HCT116 (cell line): ENCODE measurements at regions not wholly inside any gene's neighbourhood (a gene's known extent, or its start where the extent isn't known, plus 50 kb on each side); places are given as distances from the start of the nearest gene placed in this dataset.

Source experiments
- ATAC-seq: fragments of 200-7000 bp; cut with Tn5 transposase; 2 replicates; pipeline ENCODE4 v1.9.1; 2020; ENCODE audit warnings: mild to moderate bottlenecking, moderate library complexity
- BruUV-seq: library from RNA; stranded (reverse); fragments of 400-500 nt; replicated peaks from 2 replicates; lab custom pipeline; 2021; lab: Mats Ljungman, UMichigan
- CTCF ChIA-PET: fragments of 300-600 bp; sonication (Branson Sonifier 250); formaldehyde crosslinking; loops from one replicate; lab custom pipeline; 2021; ENCODE audit warnings: antibody characterized with exemption; lab: Charles Lee
- POLR2A ChIA-PET: fragments of 300-600, 350-600 bp; sonication (Branson Sonifier 250); formaldehyde crosslinking; loops from one replicate; lab custom pipeline; 2021; ENCODE audit warnings: antibody characterized with exemption; lab: Charles Lee
- RAD21 ChIA-PET, 2 experiments: fragments of 300-600 bp; sonication (Branson Sonifier 250); formaldehyde crosslinking; loops; one replicate each; lab custom pipeline; 2023; ENCODE audit warnings: low total read pairs in 2 of 2; ENCODE audit not compliant: uncharacterized antibody in 2 of 2, unreplicated experiment in 2 of 2, low non-redundant PET in 1 of 2; lab: Charles Lee
- DNase-seq: peaks from one replicate; pipeline ENCODE4 v3.0.0-alpha.2; 2010; ENCODE audit warnings: low read depth, low spot score
- H2AFZ ChIP-seq: fragments of 200-600 bp; shearing (Covaris generic), sonication (generic); 2 replicates; pipeline ENCODE4 v1.6.1; 2017; ENCODE audit warnings: low read depth, mixed run types, mixed read lengths, antibody characterized with exemption, low read length; ENCODE audit not compliant: poor library complexity, severe bottlenecking
- H3K27ac ChIP-seq: 2 replicates; pipeline ENCODE4 v1.5.1; 2012; ENCODE audit warnings: low read depth, low read length
- H3K27me3 ChIP-seq: fragments of 200-600 bp; sonication (generic); 2 replicates; pipeline ENCODE4 v1.6.1; 2016; ENCODE audit warnings: mixed run types, low read length, mixed read lengths; ENCODE audit not compliant: insufficient read depth
- H3K36me3 ChIP-seq, 2 experiments: fragments of 200-500 bp in 1 of 2; fragments of 200-600 bp in 1 of 2; sonication (Bioruptor generic) in 1 of 2; sonication (generic) in 1 of 2; 2 replicates each; pipeline versions ENCODE4 v1.5.1 to v1.6.1; 2014 to 2016; ENCODE audit warnings: low read length in 2 of 2, inconsistent platforms in 1 of 2, mixed read lengths in 1 of 2, mixed run types in 1 of 2; ENCODE audit not compliant: insufficient read depth in 2 of 2, control insufficient read depth in 1 of 2
- H3K4me1 ChIP-seq, 2 experiments: fragments of 200-600 bp in 1 of 2; sonication (generic) in 1 of 2; 2 replicates each; pipeline versions ENCODE4 v1.5.1 to v1.6.1; 2012 to 2017; ENCODE audit warnings: low read length in 2 of 2, inconsistent platforms in 1 of 2, mild to moderate bottlenecking in 1 of 2, mixed read lengths in 1 of 2, mixed run types in 1 of 2, moderate library complexity in 1 of 2; ENCODE audit not compliant: insufficient read depth in 2 of 2, control insufficient read depth in 1 of 2
- H3K4me2 ChIP-seq: fragments of 200-600 bp; sonication (generic); 2 replicates; pipeline ENCODE4 v1.6.1; 2017; ENCODE audit warnings: mixed run types, low read length, mixed read lengths
- H3K4me3 ChIP-seq, 2 experiments: fragments of 200-600 bp in 1 of 2; sonication (generic) in 1 of 2; replicated peaks in 1 of 2; 2 replicates each; pipeline ENCODE4 v1.5.1; 2011 to 2016; ENCODE audit warnings: low read length in 2 of 2, control low read depth in 1 of 2, low read depth in 1 of 2, mild to moderate bottlenecking in 1 of 2, mixed read lengths in 1 of 2, mixed run types in 1 of 2
- H3K79me2 ChIP-seq: fragments of 200-600 bp; sonication (generic); 2 replicates; pipeline ENCODE4 v1.6.1; 2017; ENCODE audit warnings: mild to moderate bottlenecking, mixed run types, low read length, moderate library complexity, mixed read lengths; ENCODE audit not compliant: insufficient read depth
- H3K9ac ChIP-seq: fragments of 200-600 bp; sonication (generic); 2 replicates; pipeline ENCODE4 v1.6.1; 2016; ENCODE audit warnings: low read length, mixed read lengths
- H3K9me2 ChIP-seq: fragments of 200-600 bp; sonication (generic), shearing (Covaris generic); 2 replicates; pipeline ENCODE4 v1.6.1; 2017; ENCODE audit warnings: mixed run types, mild to moderate bottlenecking, moderate library complexity; ENCODE audit not compliant: insufficient read depth
- H3K9me3 ChIP-seq, 2 experiments: fragments of 200-500 bp in 1 of 2; fragments of 200-600 bp in 1 of 2; sonication (Bioruptor generic) in 1 of 2; sonication (generic) in 1 of 2; 2 replicates each; pipeline ENCODE4 v1.6.1; 2014 to 2017; ENCODE audit warnings: low read length in 2 of 2, mixed read lengths in 2 of 2, inconsistent platforms in 1 of 2, low read depth in 1 of 2, mild to moderate bottlenecking in 1 of 2, mixed run types in 1 of 2, moderate library complexity in 1 of 2; ENCODE audit not compliant: control insufficient read depth in 1 of 2, insufficient read depth in 1 of 2
- H4K20me1 ChIP-seq: fragments of 200-600 bp; sonication (generic), shearing (Covaris generic); 2 replicates; pipeline ENCODE4 v1.6.1; 2017; ENCODE audit warnings: mixed run types, mild to moderate bottlenecking, moderate library complexity; ENCODE audit not compliant: insufficient read depth
- CBX3 ChIP-seq: IDR thresholded peaks from 2 replicates; pipeline ENCODE4 v1.6.1; 2012; ENCODE audit warnings: low read depth
- CEBPB ChIP-seq: IDR thresholded peaks from 2 replicates; pipeline ENCODE4 v1.6.1; 2012; ENCODE audit warnings: low read depth
- EGR1 ChIP-seq: IDR thresholded peaks from 2 replicates; pipeline ENCODE4 v1.6.1; 2012; ENCODE audit warnings: low read depth
- ELF1 ChIP-seq: IDR thresholded peaks from 2 replicates; pipeline ENCODE4 v1.6.1; 2012; ENCODE audit warnings: low read depth, borderline replicate concordance
- EZH2 ChIP-seq: fragments of 200-600 bp; sonication (generic); IDR thresholded peaks from 2 replicates; pipeline ENCODE4 v1.6.1; 2017; ENCODE audit warnings: antibody characterized with exemption, mixed run types
- EZH2phosphoT487 ChIP-seq: fragments of 200-600 bp; IDR thresholded peaks from 2 replicates; pipeline ENCODE4 v1.6.1; 2018; ENCODE audit warnings: antibody characterized with exemption, borderline replicate concordance
- FOSL1 ChIP-seq: IDR thresholded peaks from 2 replicates; pipeline ENCODE4 v1.6.1; 2012; ENCODE audit warnings: low read depth
- JUND ChIP-seq: IDR thresholded peaks from 2 replicates; pipeline ENCODE4 v1.6.1; 2012
- RAD21 ChIP-seq: IDR thresholded peaks from 2 replicates; pipeline ENCODE4 v1.6.1; 2012; ENCODE audit warnings: low read depth, mild to moderate bottlenecking
- SP1 ChIP-seq: IDR thresholded peaks from 2 replicates; pipeline ENCODE4 v1.6.1; 2012; ENCODE audit warnings: low read depth
- YY1 ChIP-seq: IDR thresholded peaks from 2 replicates; pipeline ENCODE4 v1.6.1; 2011; ENCODE audit warnings: low read length, low read depth, moderate library complexity, mild to moderate bottlenecking; ENCODE audit not compliant: insufficient replicate concordance; ENCODE audit errors: extremely low read depth
- ZNF274 ChIP-seq: fragments of 200-500 bp; sonication (Bioruptor generic); IDR thresholded peaks from 2 replicates; pipeline ENCODE4 v1.6.1; 2014; ENCODE audit warnings: mild to moderate bottlenecking, low read depth, low read length, inconsistent platforms
- intact Hi-C: fragments of 100-400 bp; cut with micrococcal nuclease; formaldehyde crosslinking; loops from 2 replicates; pipeline ENCODE4 v1.10.0; 2022
- TF ChIP-seq, protein P1 (sequence below): IDR thresholded peaks from 2 replicates; pipeline ENCODE4 v1.6.1; 2011; ENCODE audit warnings: mild to moderate bottlenecking, low read length, moderate library complexity; ENCODE audit not compliant: insufficient replicate concordance; ENCODE audit errors: extremely low read depth
- TF ChIP-seq, protein P2 (sequence below): IDR thresholded peaks from 2 replicates; pipeline ENCODE4 v1.6.1; 2012
- TF ChIP-seq, protein P3 (sequence below): IDR thresholded peaks from 2 replicates; pipeline ENCODE4 v1.6.1; 2012; ENCODE audit warnings: low read depth
- TF ChIP-seq, protein P4 (sequence below): IDR thresholded peaks from 2 replicates; pipeline ENCODE4 v1.6.1; 2012

DNA sequence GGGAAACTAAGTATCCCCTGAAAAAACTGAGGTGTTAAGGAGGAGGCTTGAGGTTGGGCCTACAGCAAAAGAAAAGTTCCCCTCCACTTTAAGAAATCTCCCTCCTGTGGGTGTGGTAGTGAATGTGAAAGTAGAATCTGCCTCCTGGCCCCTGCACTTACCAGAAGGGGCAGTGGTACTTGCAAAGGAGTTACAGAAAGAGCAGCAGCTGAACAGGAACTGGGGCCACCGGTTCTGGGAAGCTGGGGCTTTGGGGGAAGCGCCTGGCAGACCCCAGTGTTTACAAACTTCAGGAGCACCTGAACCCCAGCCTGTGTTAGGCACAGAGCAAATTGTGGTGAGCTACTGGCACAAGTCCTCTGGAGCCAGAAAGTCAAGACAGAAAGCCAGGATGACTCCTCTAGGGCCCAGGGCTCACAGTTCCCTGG is 250.2 kb upstream of the FGGY start (continued):
- TF ChIP-seq, protein P1, sequence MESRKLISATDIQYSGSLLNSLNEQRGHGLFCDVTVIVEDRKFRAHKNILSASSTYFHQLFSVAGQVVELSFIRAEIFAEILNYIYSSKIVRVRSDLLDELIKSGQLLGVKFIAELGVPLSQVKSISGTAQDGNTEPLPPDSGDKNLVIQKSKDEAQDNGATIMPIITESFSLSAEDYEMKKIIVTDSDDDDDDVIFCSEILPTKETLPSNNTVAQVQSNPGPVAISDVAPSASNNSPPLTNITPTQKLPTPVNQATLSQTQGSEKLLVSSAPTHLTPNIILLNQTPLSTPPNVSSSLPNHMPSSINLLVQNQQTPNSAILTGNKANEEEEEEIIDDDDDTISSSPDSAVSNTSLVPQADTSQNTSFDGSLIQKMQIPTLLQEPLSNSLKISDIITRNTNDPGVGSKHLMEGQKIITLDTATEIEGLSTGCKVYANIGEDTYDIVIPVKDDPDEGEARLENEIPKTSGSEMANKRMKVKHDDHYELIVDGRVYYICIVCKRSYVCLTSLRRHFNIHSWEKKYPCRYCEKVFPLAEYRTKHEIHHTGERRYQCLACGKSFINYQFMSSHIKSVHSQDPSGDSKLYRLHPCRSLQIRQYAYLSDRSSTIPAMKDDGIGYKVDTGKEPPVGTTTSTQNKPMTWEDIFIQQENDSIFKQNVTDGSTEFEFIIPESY, result no peak
- no peak for TF ChIP-seq CEBPB
- TF ChIP-seq EGR1, result no peak
- TF ChIP-seq, protein P2, sequence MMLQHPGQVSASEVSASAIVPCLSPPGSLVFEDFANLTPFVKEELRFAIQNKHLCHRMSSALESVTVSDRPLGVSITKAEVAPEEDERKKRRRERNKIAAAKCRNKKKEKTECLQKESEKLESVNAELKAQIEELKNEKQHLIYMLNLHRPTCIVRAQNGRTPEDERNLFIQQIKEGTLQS, result no peak
- no peak for TF ChIP-seq JUND
- no peak for TF ChIP-seq FOSL1
- TF ChIP-seq, all 23 proteins: peak for 0

DNA sequence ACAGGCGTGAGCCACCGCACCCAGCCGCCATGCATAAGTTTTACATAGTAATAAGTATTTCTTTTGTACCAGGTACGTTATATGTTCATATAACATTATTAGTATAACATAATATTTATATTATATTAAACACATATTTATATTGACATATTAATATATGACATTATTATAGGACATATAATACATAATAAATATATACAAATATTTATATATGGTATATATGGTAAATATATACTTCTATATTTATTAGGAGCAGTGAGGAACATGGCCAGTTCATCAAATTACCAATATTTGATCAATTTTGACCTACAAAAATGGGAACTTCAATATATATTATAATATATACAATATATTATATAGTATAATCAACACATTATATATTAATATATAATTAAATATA is 245.9 kb upstream of the FGGY start:
- intact Hi-C loops, result no loop called here
- no peak overlapping the region for H3K9ac ChIP-seq
- DNase-seq, result no peak
- POLR2A ChIA-PET, result no interaction called here
- no TSS peak for BruUV-seq
- H4K20me1 ChIP-seq, result no peaks in the 10 kb centered on the region
- H3K9me3 ChIP-seq, result no peaks in the 10 kb centered on the region
- H3K4me2 ChIP-seq, result no peak overlapping the region
- H3K79me2 ChIP-seq, result no peaks in the 10 kb centered on the region
- no peak overlapping the region for H2AFZ ChIP-seq
- no peaks in the 10 kb centered on the region for H3K36me3 ChIP-seq
- H3K27ac ChIP-seq, result no peak overlapping the region
- no peak for ATAC-seq
- H3K9me2 ChIP-seq, result no peaks in the 10 kb centered on the region
- no peaks in the 10 kb centered on the region for H3K27me3 ChIP-seq
- no peak overlapping the region for H3K4me3 ChIP-seq
- CTCF ChIA-PET, result no interaction called here
- RAD21 ChIA-PET, result no interaction called here
- no peaks in the 10 kb centered on the region for H3K4me1 ChIP-seq
- TF ChIP-seq CBX3 (no peak), RAD21 (no peak), ELF1 (no peak), EZH2phosphoT487 (no peak), ZNF274 (no peak), CEBPB (no peak), EZH2 (no peak), YY1 (no peak), EGR1 (no peak), SP1 (no peak)
- TF ChIP-seq, protein P3, sequence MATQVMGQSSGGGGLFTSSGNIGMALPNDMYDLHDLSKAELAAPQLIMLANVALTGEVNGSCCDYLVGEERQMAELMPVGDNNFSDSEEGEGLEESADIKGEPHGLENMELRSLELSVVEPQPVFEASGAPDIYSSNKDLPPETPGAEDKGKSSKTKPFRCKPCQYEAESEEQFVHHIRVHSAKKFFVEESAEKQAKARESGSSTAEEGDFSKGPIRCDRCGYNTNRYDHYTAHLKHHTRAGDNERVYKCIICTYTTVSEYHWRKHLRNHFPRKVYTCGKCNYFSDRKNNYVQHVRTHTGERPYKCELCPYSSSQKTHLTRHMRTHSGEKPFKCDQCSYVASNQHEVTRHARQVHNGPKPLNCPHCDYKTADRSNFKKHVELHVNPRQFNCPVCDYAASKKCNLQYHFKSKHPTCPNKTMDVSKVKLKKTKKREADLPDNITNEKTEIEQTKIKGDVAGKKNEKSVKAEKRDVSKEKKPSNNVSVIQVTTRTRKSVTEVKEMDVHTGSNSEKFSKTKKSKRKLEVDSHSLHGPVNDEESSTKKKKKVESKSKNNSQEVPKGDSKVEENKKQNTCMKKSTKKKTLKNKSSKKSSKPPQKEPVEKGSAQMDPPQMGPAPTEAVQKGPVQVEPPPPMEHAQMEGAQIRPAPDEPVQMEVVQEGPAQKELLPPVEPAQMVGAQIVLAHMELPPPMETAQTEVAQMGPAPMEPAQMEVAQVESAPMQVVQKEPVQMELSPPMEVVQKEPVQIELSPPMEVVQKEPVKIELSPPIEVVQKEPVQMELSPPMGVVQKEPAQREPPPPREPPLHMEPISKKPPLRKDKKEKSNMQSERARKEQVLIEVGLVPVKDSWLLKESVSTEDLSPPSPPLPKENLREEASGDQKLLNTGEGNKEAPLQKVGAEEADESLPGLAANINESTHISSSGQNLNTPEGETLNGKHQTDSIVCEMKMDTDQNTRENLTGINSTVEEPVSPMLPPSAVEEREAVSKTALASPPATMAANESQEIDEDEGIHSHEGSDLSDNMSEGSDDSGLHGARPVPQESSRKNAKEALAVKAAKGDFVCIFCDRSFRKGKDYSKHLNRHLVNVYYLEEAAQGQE, result no peak
- TF ChIP-seq, protein P2, result no peak
- TF ChIP-seq, protein P4, sequence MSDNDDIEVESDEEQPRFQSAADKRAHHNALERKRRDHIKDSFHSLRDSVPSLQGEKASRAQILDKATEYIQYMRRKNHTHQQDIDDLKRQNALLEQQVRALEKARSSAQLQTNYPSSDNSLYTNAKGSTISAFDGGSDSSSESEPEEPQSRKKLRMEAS, result no peak
- TF ChIP-seq, protein P1, result no peak
